Natural killer cell treated with Interleukin-12 subunit alpha and Interleukin-12 subunit beta and Interleukin-15 and Interleukin-18, amount 100 ng/mL, for 72 hours (primary cell): ENCODE measurements at regions not wholly inside any gene's neighbourhood (a gene's known extent, or its start where the extent isn't known, plus 50 kb on each side); places are given as distances from the start of the nearest gene placed in this dataset.

ENCODE experiments used
- ATAC-seq, 2 donors: fragments of 150-1000 bp; cut with Tn5 transposase in 1 of 2; sonication (Bioruptor Pico), chemical (Tn5 transposase) in 1 of 2; 2 replicates each; pipeline ENCODE4 v1.10.0; 2021
- DNase-seq: peaks from one replicate; pipeline ENCODE4 v3.0.0; 2022; ENCODE audit warnings: low spot score
- H3K27ac Mint-ChIP-seq, 2 donors: 1 replicate in 1 of 2; 2 replicates in 1 of 2; pipeline ENCODE4 v1.8.0; 2022; ENCODE audit warnings: mixed read lengths in 2 of 2, mild to moderate bottlenecking in 1 of 2, moderate library complexity in 1 of 2
- H3K27me3 Mint-ChIP-seq, 2 donors: 1 replicate in 1 of 2; 2 replicates in 1 of 2; pipeline ENCODE4 v1.8.0; 2022; ENCODE audit warnings: mixed read lengths in 2 of 2
- H3K36me3 Mint-ChIP-seq: one replicate; pipeline ENCODE4 v1.8.0; 2022; ENCODE audit warnings: mixed read lengths
- H3K4me1 Mint-ChIP-seq, 2 donors: 1 replicate in 1 of 2; 2 replicates in 1 of 2; pipeline ENCODE4 v1.8.0; 2022; ENCODE audit warnings: low read depth in 2 of 2, mixed read lengths in 2 of 2, mild to moderate bottlenecking in 1 of 2
- H3K4me3 Mint-ChIP-seq: one replicate; pipeline ENCODE4 v1.8.0; 2022; ENCODE audit warnings: mixed read lengths
- H3K9me3 Mint-ChIP-seq: 2 replicates; pipeline ENCODE4 v1.8.0; 2022; ENCODE audit warnings: mixed read lengths

DNA sequence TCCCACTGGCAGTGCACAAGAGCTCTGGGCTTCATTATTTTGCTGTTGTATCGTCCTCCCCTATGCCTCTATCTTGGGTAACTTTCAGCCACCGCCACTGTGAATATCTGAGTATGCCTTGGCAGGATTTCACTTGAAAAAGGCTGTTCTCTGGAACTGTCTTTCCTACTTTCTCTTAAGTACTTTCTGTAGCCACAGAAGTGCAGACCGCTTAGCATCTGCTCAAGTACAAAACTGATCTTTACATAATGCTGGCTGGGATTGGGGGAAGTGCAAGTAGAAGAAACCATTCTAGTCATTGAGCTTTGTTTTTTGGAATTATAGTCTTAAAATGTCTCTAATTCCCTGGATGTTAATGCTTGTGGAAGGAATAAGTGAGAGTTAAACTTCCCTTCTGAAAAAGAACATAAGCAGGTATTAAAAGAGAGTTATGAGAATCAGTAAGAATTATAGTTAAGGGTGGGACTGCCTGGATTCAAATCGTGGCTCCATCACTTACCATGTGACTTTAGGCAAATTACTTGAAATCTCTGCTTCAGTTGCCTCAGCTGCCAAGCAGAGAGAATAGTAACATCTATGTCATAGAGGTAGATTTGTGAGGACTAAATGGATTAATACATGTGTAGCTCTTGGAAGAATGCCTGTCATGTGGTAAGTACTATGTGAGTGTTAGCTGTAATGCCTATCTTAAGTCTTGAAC, 77.5 kb downstream of the MID1IP1 start:
- no peaks in the 10 kb centered on the region for H3K9me3 Mint-ChIP-seq

DNA sequence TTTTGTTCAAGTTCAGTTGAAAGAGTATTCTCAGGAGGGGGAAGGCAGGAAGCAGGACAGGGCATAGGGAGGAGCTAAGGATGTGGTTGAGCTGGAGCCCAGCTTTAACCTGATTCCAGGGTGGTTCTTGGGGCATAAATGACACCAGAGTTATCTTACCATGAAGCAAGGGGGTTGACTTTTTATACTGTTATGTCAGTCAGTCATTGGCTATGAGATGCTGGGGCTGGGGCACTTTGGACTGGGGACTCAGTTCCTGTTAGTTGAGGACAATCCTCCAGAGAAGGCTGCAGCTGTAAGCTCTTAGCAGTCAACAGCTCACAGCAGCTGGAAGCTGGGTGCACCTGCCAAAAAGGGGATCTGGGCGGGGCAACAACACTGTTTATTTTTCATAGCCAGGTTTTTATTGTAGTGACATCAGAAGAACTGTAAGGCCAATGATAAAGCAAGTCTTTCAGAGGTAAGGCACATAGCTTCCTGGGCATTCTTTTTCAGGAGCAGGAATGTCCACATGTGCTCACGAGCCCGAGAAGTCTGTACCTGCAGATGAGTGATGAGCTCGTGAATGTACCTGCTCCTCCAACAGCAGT, 78.5 kb downstream of the MID1IP1 start:
- H3K9me3 Mint-ChIP-seq = no peaks in the 10 kb centered on the region
- DNase-seq = no peak
- no peak overlapping the region for H3K4me3 Mint-ChIP-seq
- H3K36me3 Mint-ChIP-seq = no peaks in the 10 kb centered on the region
- H3K27ac Mint-ChIP-seq = no peak overlapping the region
- H3K4me1 Mint-ChIP-seq = peaks cover 0 to 6% of the 10 kb centered on the region in 2 donors
- peaks cover 0 to 7% of the 10 kb centered on the region in 2 donors for H3K27me3 Mint-ChIP-seq
- ATAC-seq = no peak

More for the DNA sequence above, 77.5 kb downstream of the MID1IP1 start:
- ATAC-seq = no peak
- no peak overlapping the region for H3K27ac Mint-ChIP-seq
- H3K4me1 Mint-ChIP-seq = peaks cover 0 to 6% of the 10 kb centered on the region in 2 donors
- no peaks in the 10 kb centered on the region for H3K36me3 Mint-ChIP-seq
- DNase-seq = no peak
- no peak overlapping the region for H3K4me3 Mint-ChIP-seq
- peaks cover 0 to 7% of the 10 kb centered on the region in 2 donors for H3K27me3 Mint-ChIP-seq

- ATAC-seq (no peak), DNase-seq (no peak)
- no peaks in the 10 kb centered on the region for H3K36me3 Mint-ChIP-seq
- peaks cover 0 to 7% of the 10 kb centered on the region in 2 donors for H3K27me3 Mint-ChIP-seq
- peaks cover 0 to 6% of the 10 kb centered on the region in 2 donors for H3K4me1 Mint-ChIP-seq
- H3K9me3 Mint-ChIP-seq = no peaks in the 10 kb centered on the region
- H3K4me3 Mint-ChIP-seq = no peak overlapping the region
- no peak overlapping the region for H3K27ac Mint-ChIP-seq
Measured at GRCh38 chrX:38880296-38880854, 79.1 kb downstream of the MID1IP1 start.

DNA sequence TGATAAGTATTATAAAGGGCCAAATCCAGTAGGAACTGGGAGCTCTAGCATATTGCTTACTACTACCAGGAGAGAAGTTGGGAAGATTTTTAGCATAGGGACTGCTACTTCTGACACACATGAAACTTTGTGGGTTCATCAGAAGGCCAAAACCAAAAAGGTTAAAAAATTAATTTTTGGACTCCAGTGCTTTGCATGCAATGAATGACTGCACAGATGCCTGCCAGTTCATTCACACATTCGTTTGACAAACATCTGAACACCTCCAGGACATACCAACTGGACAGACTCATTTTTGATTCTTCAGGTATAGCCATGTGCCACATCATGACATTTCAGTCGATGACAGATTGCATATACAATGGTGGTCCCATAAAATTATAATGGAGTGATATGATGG, 79.8 kb downstream of the MID1IP1 start:
- Mint-ChIP-seq H3K4me1 (peaks cover 0 to 6% of the 10 kb centered on the region in 2 donors), H3K4me3 (no peak overlapping the region), H3K9me3 (no peaks in the 10 kb centered on the region), H3K27me3 (peaks cover 0 to 7% of the 10 kb centered on the region in 2 donors), H3K36me3 (no peaks in the 10 kb centered on the region), H3K27ac (no peak overlapping the region)
- no peak for DNase-seq
- no peak for ATAC-seq

DNA sequence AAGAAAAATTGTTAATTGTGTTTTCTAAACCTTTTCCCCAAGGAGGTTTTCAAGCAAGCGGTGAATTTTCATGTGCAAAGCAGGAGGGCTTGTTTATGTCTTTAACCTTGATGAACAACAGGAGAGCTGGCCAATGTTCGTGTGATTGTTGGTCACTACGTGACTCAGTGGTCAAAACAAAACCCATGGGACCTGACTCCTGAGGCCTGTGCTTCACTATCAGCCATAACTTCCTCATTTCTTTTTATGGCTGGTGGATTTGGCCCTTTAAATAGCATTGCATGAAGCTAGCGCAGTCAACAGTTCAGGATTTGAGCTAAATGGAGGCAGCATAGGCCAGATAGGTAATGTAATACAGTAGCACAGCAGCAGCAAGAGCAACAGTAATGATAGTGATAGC, 80.5 kb downstream of the MID1IP1 start:
- Mint-ChIP-seq H3K4me1 (peaks cover 0 to 6% of the 10 kb centered on the region in 2 donors), H3K4me3 (no peak overlapping the region), H3K27ac (no peak overlapping the region), H3K36me3 (no peaks in the 10 kb centered on the region), H3K9me3 (no peaks in the 10 kb centered on the region), H3K27me3 (peaks cover 0 to 7% of the 10 kb centered on the region in 2 donors)
- ATAC-seq (no peak), DNase-seq (no peak)

- H3K36me3 Mint-ChIP-seq = no peaks in the 10 kb centered on the region
- peaks cover 0 to 5% of the 10 kb centered on the region in 2 donors for H3K27me3 Mint-ChIP-seq
- H3K9me3 Mint-ChIP-seq = no peaks in the 10 kb centered on the region
- no peak overlapping the region for H3K27ac Mint-ChIP-seq
- no peak for ATAC-seq
- no peak for DNase-seq
- no peak overlapping the region for H3K4me3 Mint-ChIP-seq
- H3K4me1 Mint-ChIP-seq = peaks cover 0 to 6% of the 10 kb centered on the region in 2 donors
Measured at GRCh38 chrX:38882894-38883626, 81.8 kb downstream of the MID1IP1 start.

- Mint-ChIP-seq H3K4me1 (no peaks in the 10 kb centered on the region), H3K27ac (no peak overlapping the region), H3K4me3 (no peak overlapping the region), H3K27me3 (peaks cover 0 to 7% of the 10 kb centered on the region in 2 donors), H3K36me3 (no peaks in the 10 kb centered on the region), H3K9me3 (no peaks in the 10 kb centered on the region)
- DNase-seq (no peak), ATAC-seq (no peak)
Measured at GRCh38 chrX:38886112-38886511, 84.9 kb downstream of the MID1IP1 start.

DNA sequence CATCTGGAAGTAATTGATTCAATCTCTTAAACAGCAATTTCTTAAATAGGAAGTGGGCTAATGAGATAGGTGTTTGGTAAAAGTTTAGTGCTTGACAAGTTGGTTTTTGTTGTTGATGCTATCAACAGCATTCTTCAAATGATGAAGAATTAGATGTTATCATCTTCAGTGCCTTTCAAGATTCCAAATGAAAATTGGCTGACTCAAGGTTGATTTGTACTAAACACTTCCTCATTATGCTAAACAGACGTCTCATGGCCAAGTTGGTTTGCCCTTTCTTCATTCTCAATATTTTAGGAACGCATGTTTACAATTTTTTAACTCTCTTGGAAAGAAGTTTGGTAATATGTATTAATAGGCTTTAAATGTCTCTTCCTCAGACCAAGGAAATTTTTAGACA, 86.0 kb downstream of the MID1IP1 start:
- no peaks in the 10 kb centered on the region for H3K4me1 Mint-ChIP-seq
- H3K4me3 Mint-ChIP-seq = no peak overlapping the region
- H3K27me3 Mint-ChIP-seq = peaks cover 3 to 16% of the 10 kb centered on the region in 2 donors
- DNase-seq (no peak), ATAC-seq (no peak)
- no peaks in the 10 kb centered on the region for H3K9me3 Mint-ChIP-seq
- H3K27ac Mint-ChIP-seq = no peak overlapping the region
- H3K36me3 Mint-ChIP-seq = no peaks in the 10 kb centered on the region

GRCh38 chrX:38890326-38890725, 89.1 kb downstream of the MID1IP1 start:
- DNase-seq = no peak
- H3K27ac Mint-ChIP-seq = no peak overlapping the region
- peaks cover 5 to 22% of the 10 kb centered on the region in 2 donors for H3K27me3 Mint-ChIP-seq
- H3K36me3 Mint-ChIP-seq = no peaks in the 10 kb centered on the region
- ATAC-seq = no peak
- no peaks in the 10 kb centered on the region for H3K4me1 Mint-ChIP-seq
- no peaks in the 10 kb centered on the region for H3K9me3 Mint-ChIP-seq
- no peak overlapping the region for H3K4me3 Mint-ChIP-seq

- H3K9me3 Mint-ChIP-seq = no peaks in the 10 kb centered on the region
- no peaks in the 10 kb centered on the region for H3K36me3 Mint-ChIP-seq
Measured at GRCh38 chrX:38890963-38891362, 89.7 kb downstream of the MID1IP1 start.

DNA sequence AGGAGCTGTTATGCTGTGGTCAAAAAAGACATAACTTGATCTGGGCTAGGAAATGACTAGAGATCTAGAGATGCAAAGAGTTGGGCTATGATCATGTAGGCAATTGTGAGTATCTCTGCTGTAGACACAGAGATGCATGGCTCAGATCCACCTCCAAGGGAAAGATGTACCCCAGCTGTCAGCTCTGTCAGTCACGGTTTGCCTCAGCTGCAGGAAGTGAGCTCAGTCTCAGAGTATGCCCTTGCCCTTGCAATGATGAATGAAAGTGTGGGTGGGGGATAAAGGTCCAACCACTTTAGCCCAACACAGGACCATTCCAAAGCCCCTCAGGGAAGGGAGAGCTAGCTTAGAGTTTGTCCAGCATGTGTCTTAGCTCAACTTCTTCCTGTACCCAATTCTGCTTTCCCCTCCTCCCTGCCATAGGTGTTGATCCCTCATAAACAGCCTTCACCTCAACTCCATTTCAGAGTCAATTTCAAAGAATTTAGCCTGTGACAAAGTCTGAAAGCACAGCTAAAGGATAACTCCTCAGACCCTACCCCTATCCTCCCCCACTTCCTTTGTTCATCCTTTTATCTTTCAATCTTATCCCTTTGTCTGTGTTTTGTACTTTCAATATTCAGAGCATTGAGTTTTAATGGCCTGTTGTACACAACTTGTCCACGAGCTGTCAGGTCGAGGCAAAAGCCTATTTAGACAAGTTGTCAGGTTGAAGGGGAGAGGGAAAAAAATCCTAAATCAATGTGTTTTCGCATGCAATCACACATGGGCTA, 90.6 kb downstream of the MID1IP1 start:
- Mint-ChIP-seq H3K4me1 (no peaks in the 10 kb centered on the region), H3K27ac (no peak overlapping the region), H3K27me3 (peaks cover 5 to 23% of the 10 kb centered on the region in 2 donors), H3K36me3 (no peaks in the 10 kb centered on the region), H3K4me3 (no peak overlapping the region), H3K9me3 (no peaks in the 10 kb centered on the region)
- ATAC-seq (peak; percentile 20 to 36), DNase-seq (no peak)

More at GRCh38 chrX:38890963-38891362, 89.7 kb downstream of the MID1IP1 start:
- Mint-ChIP-seq H3K4me1 (no peaks in the 10 kb centered on the region), H3K27ac (no peak overlapping the region), H3K4me3 (no peak overlapping the region), H3K27me3 (peaks cover 5 to 22% of the 10 kb centered on the region in 2 donors)
- no peak for ATAC-seq
- DNase-seq = no peak

GRCh38 chrX:38893441-38893840, 92.2 kb downstream of the MID1IP1 start:
- Mint-ChIP-seq H3K27ac (no peak overlapping the region), H3K4me3 (no peak overlapping the region), H3K27me3 (peaks cover 5 to 20% of the 10 kb centered on the region in 2 donors), H3K9me3 (no peaks in the 10 kb centered on the region), H3K4me1 (no peaks in the 10 kb centered on the region), H3K36me3 (no peaks in the 10 kb centered on the region)
- DNase-seq (no peak), ATAC-seq (no peak)

GRCh38 chrX:38895775-38896174, 94.5 kb downstream of the MID1IP1 start:
- Mint-ChIP-seq H3K36me3 (no peaks in the 10 kb centered on the region), H3K27me3 (peaks cover 5 to 20% of the 10 kb centered on the region in 2 donors), H3K27ac (no peak overlapping the region), H3K4me1 (no peaks in the 10 kb centered on the region), H3K9me3 (no peaks in the 10 kb centered on the region), H3K4me3 (no peak overlapping the region)
- DNase-seq (no peak), ATAC-seq (no peak)
